GM12891 (cell line): ENCODE measurements at regions not wholly inside any gene's neighbourhood (a gene's known extent, or its start where the extent isn't known, plus 50 kb on each side); places are given as distances from the start of the nearest gene placed in this dataset.

Experiments
- PAX5 ChIP-seq: IDR thresholded peaks from 2 replicates; pipeline ENCODE4 v1.6.1; 2011; ENCODE audit warnings: low read length, moderate library complexity, mild to moderate bottlenecking; ENCODE audit not compliant: insufficient read depth, severe bottlenecking
- POLR2A ChIP-seq: IDR thresholded peaks from 2 replicates; pipeline ENCODE4 v1.6.1; 2011; ENCODE audit warnings: low read depth, low read length, control low read depth
- POLR2AphosphoS5 ChIP-seq: IDR thresholded peaks from 2 replicates; pipeline ENCODE4 v1.6.1; 2011; ENCODE audit warnings: low read depth, low read length, control low read depth
- POU2F2 ChIP-seq: IDR thresholded peaks from 2 replicates; pipeline ENCODE4 v1.6.1; 2011; ENCODE audit warnings: low read depth, mild to moderate bottlenecking, control low read depth, low read length, moderate library complexity
- SPI1 ChIP-seq: IDR thresholded peaks from 2 replicates; pipeline ENCODE4 v1.6.1; 2011; ENCODE audit warnings: low read depth, low read length, control low read depth
- TAF1 ChIP-seq: IDR thresholded peaks from 2 replicates; pipeline ENCODE4 v1.6.1; 2011; ENCODE audit warnings: low read depth, low read length, control low read depth

DNA sequence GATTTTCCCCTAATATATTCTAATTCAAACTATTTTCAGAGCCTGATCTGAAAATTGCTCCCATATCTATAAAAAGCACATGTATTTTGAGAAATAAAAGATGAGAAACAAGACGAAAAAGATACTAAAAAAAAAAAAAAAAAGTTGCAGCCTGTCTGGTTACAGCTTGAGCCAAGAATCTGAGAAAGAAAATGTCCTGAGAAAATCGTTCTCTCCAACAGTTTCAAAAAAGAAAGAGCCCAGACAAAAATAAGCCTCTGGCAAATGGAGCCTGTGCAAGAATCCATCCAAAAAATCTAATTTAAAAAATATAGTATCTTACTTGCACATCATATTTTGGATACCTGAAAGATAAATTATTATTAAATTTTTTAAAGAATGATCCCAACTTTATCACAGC, 163.0 kb upstream of the TBL1X start:
- TF ChIP-seq POLR2AphosphoS5 (no peak), POLR2A (no peak), POU2F2 (no peak), TAF1 (no peak), SPI1 (no peak), PAX5 (no peak)
